Activated T-helper 17 cell treated with anti-CD3 and anti-CD28 coated beads, Interleukin-2, amount 50 U/mL, for 72 hours (primary cell): ENCODE measurements at regions not wholly inside any gene's neighbourhood (a gene's known extent, or its start where the extent isn't known, plus 50 kb on each side); places are given as distances from the start of the nearest gene placed in this dataset.
"Not testable (repeated sequence)": the region's sequence is repeated elsewhere in the genome, so short reads cannot be mapped to it uniquely, and the experiment has no call there.

ENCODE experiments used
- ATAC-seq: fragments of 150-1000 bp; cut with Tn5 transposase; replicated peaks from 2 replicates; pipeline ENCODE4 v1.10.0; 2021; ENCODE audit warnings: mild to moderate bottlenecking, moderate library complexity
- H3K27ac Mint-ChIP-seq: one replicate; pipeline ENCODE4 v1.8.0; 2022; ENCODE audit warnings: mixed read lengths
- H3K27me3 Mint-ChIP-seq: one replicate; pipeline ENCODE4 v1.8.0; 2022; ENCODE audit warnings: mixed read lengths
- H3K36me3 Mint-ChIP-seq: one replicate; pipeline ENCODE4 v1.8.0; 2022; ENCODE audit warnings: low read depth, mild to moderate bottlenecking, mixed read lengths
- H3K4me1 Mint-ChIP-seq: one replicate; pipeline ENCODE4 v1.8.0; 2022; ENCODE audit warnings: mixed read lengths
- H3K4me3 Mint-ChIP-seq: one replicate; pipeline ENCODE4 v1.8.0; 2022; ENCODE audit warnings: mild to moderate bottlenecking, mixed read lengths
- H3K9me3 Mint-ChIP-seq: one replicate; pipeline ENCODE4 v1.8.0; 2022; ENCODE audit warnings: mixed read lengths

DNA sequence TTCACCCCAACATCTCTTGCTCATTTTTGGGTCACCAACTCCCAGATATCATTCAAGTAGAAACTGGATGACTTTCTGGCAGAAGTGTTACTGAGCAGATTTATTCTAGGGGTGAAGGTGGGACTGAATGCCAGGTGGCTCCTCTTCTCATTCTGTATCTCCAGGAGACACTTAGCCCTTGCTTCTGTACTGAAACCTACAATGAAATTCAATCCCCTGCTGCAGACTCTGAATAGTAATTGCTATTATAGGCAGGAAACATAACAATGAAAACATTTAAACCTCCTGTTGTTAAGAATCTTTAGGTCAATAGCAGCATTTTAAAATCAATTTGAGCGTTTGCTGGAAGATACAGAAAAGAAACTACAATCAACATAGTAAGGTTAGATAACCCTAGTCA lies 879.4 kb upstream of the TENM4 start:
- H3K9me3 Mint-ChIP-seq: peaks cover 28% of the 10 kb centered on the region
- H3K4me3 Mint-ChIP-seq: no peak overlapping the region
- no peaks in the 10 kb centered on the region for H3K27me3 Mint-ChIP-seq
- H3K27ac Mint-ChIP-seq: no peak overlapping the region
- H3K36me3 Mint-ChIP-seq: no peaks in the 10 kb centered on the region
- ATAC-seq: no peak
- no peaks in the 10 kb centered on the region for H3K4me1 Mint-ChIP-seq

GRCh38 chr11:80317612-80318011 lies 876.8 kb upstream of the TENM4 start:
- no peaks in the 10 kb centered on the region for H3K4me1 Mint-ChIP-seq
- H3K27ac Mint-ChIP-seq: no peak overlapping the region
- no peak overlapping the region for H3K4me3 Mint-ChIP-seq
- H3K9me3 Mint-ChIP-seq: peaks cover 30% of the 10 kb centered on the region
- ATAC-seq: no peak
- no peaks in the 10 kb centered on the region for H3K36me3 Mint-ChIP-seq
- no peaks in the 10 kb centered on the region for H3K27me3 Mint-ChIP-seq

DNA sequence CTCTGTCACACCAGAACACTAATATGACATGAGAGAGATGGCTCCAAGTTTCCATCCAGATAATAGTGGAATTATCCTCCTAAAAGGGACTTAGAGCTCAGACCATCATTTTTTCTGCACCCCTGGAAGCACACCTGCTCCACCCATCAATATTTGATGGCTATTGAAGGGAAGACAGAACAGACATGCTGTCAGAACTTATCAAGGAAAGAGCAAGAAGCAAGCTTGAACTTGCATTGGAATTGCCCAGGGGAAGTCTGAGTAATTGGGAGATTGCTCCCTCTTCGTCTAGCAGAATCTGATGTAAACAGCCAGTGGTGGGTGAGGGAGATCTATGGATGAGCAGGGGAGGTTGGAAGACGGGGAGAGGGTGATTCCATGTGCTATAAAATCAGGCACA lies 874.4 kb upstream of the TENM4 start:
- peaks cover 26% of the 10 kb centered on the region for H3K9me3 Mint-ChIP-seq
- no peak overlapping the region for H3K27ac Mint-ChIP-seq
- ATAC-seq: no peak
- no peaks in the 10 kb centered on the region for H3K4me1 Mint-ChIP-seq
- H3K36me3 Mint-ChIP-seq: no peaks in the 10 kb centered on the region
- no peak overlapping the region for H3K4me3 Mint-ChIP-seq
- no peaks in the 10 kb centered on the region for H3K27me3 Mint-ChIP-seq

GRCh38 chr11:80309301-80309700 lies 868.5 kb upstream of the TENM4 start:
- H3K4me3 Mint-ChIP-seq: no peak overlapping the region
- ATAC-seq: no peak
- no peak overlapping the region for H3K27ac Mint-ChIP-seq
- H3K4me1 Mint-ChIP-seq: no peaks in the 10 kb centered on the region
- no peaks in the 10 kb centered on the region for H3K36me3 Mint-ChIP-seq
- peaks cover 11% of the 10 kb centered on the region for H3K9me3 Mint-ChIP-seq
- no peaks in the 10 kb centered on the region for H3K27me3 Mint-ChIP-seq

- Mint-ChIP-seq H3K27me3 (no peaks in the 10 kb centered on the region), H3K27ac (no peak overlapping the region), H3K36me3 (no peaks in the 10 kb centered on the region), H3K4me1 (no peaks in the 10 kb centered on the region), H3K9me3 (peaks cover 17% of the 10 kb centered on the region), H3K4me3 (no peak overlapping the region)
- ATAC-seq: no peak
Measured at GRCh38 chr11:80307676-80308075, 866.8 kb upstream of the TENM4 start.

DNA sequence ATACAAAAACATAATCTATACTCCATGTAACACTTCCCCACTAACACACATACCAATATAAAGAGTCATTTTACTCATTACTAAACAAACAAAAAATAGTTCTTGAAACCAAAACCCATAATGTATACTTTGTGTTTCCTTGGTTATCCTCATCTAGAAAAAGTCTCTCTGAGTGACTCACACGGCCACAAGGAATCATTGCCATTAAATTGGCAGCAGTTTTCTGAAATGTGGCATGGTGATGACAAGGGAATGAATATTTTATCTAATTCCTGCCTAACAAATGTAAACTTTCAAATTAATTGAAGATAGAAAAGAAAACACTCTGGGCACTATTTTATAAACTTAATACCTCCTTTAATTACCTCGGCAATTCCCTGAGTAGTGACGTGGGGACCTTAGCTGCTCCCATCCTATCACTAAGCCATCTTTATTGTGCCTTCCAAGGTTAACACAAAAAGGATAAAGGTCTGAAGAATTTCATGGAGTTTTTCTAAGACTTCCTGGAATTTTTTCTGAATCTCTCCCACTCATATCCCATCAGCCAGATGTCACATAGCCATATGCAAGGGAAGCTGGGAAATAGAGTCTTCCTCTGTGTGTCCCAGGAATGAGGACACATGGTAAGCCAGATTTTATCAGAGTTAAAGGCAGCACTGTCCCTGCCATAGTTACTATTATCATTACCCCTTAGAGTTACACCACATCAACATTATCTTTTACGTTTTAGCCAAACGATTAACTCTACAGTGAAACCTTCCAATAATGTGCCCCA lies 857.2 kb upstream of the TENM4 start:
- H3K27ac Mint-ChIP-seq: no peak overlapping the region
- no peaks in the 10 kb centered on the region for H3K27me3 Mint-ChIP-seq
- peaks cover 15% of the 10 kb centered on the region for H3K9me3 Mint-ChIP-seq
- H3K4me1 Mint-ChIP-seq: no peaks in the 10 kb centered on the region
- ATAC-seq: no peak
- H3K4me3 Mint-ChIP-seq: no peak overlapping the region
- no peaks in the 10 kb centered on the region for H3K36me3 Mint-ChIP-seq

DNA sequence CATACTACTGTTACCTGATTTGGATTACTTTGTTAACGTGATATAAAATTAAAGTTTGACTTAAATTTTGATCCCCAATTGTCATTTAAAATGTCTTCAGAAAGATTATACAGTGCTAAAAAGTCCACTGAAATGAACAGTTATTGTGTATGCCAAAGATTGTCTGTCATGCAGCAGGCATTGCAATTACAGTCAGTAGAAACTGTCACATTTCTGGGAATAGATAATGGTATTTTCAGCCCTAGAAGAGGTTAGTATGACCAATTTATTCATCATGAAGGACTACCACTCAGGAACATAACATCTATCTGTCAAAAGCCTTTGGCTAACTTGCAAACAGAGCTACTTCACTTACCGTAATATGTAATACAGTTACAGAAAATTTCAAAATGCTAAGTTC lies 852.5 kb upstream of the TENM4 start:
- ATAC-seq: no peak
- Mint-ChIP-seq H3K27me3 (no peaks in the 10 kb centered on the region), H3K4me1 (no peaks in the 10 kb centered on the region), H3K9me3 (peaks cover 18% of the 10 kb centered on the region), H3K36me3 (no peaks in the 10 kb centered on the region), H3K27ac (no peak overlapping the region), H3K4me3 (no peak overlapping the region)

- Mint-ChIP-seq H3K27me3 (no peaks in the 10 kb centered on the region), H3K4me1 (no peaks in the 10 kb centered on the region), H3K27ac (no peak overlapping the region), H3K9me3 (peaks cover 30% of the 10 kb centered on the region), H3K36me3 (no peaks in the 10 kb centered on the region), H3K4me3 (no peak overlapping the region)
- no peak for ATAC-seq
Measured at GRCh38 chr11:80284946-80285785, 844.3 kb upstream of the TENM4 start.

- Mint-ChIP-seq H3K4me1 (no peaks in the 10 kb centered on the region), H3K36me3 (no peaks in the 10 kb centered on the region), H3K27me3 (no peaks in the 10 kb centered on the region), H3K4me3 (no peak overlapping the region), H3K27ac (no peak overlapping the region), H3K9me3 (peaks cover 31% of the 10 kb centered on the region)
- no peak for ATAC-seq
Measured at GRCh38 chr11:80282643-80283042, 841.8 kb upstream of the TENM4 start.

DNA sequence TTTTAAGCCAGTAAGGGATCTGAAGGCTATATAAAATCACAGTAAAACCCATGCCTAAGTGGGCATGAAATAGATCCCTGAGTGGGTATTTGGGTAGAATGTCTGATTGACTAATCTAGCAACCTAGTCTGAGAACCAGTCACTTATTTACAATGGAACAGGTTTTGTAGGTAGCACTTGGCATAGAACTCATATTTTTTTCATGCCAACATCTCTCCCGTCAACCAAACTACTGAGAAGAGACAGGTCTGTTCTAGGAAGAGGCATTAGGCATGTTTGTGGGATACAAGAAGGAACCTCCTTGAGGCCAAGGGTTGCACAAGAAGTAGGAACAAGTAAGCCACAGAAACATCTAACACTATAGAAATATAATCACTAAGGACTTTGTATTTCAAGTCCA lies 840.4 kb upstream of the TENM4 start:
- Mint-ChIP-seq H3K27me3 (no peaks in the 10 kb centered on the region), H3K4me1 (no peaks in the 10 kb centered on the region), H3K9me3 (peaks cover 31% of the 10 kb centered on the region), H3K27ac (no peak overlapping the region), H3K36me3 (no peaks in the 10 kb centered on the region), H3K4me3 (no peak overlapping the region)
- no peak for ATAC-seq

DNA sequence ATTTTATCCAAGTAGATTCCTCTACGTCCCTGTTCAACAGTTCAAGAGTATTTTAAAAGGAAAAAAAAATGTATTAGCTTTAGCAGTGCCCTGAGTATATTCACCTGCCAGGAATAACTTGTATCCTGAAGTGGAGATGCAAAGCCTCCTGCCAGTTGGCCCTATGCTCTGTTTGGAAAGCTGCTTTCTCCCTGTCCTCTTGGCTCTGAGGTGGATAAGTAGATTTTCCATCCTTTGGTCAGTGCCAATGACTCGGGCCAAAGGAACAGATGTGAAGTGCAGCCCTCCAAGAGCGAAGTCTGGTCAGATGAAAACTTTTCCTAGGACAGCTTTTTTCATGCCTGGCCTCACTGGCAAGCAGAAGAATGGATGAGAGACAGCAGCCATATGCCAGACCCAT lies 839.9 kb upstream of the TENM4 start:
- no peak overlapping the region for H3K27ac Mint-ChIP-seq
- no peaks in the 10 kb centered on the region for H3K4me1 Mint-ChIP-seq
- H3K36me3 Mint-ChIP-seq: no peaks in the 10 kb centered on the region
- H3K4me3 Mint-ChIP-seq: no peak overlapping the region
- H3K27me3 Mint-ChIP-seq: no peaks in the 10 kb centered on the region
- no peak for ATAC-seq
- peaks cover 31% of the 10 kb centered on the region for H3K9me3 Mint-ChIP-seq

- Mint-ChIP-seq H3K9me3 (peaks cover 17% of the 10 kb centered on the region), H3K27ac (no peak overlapping the region), H3K4me3 (no peak overlapping the region), H3K4me1 (no peaks in the 10 kb centered on the region), H3K27me3 (no peaks in the 10 kb centered on the region), H3K36me3 (no peaks in the 10 kb centered on the region)
- ATAC-seq: no peak
Measured at GRCh38 chr11:80261776-80262175, 820.9 kb upstream of the TENM4 start.

DNA sequence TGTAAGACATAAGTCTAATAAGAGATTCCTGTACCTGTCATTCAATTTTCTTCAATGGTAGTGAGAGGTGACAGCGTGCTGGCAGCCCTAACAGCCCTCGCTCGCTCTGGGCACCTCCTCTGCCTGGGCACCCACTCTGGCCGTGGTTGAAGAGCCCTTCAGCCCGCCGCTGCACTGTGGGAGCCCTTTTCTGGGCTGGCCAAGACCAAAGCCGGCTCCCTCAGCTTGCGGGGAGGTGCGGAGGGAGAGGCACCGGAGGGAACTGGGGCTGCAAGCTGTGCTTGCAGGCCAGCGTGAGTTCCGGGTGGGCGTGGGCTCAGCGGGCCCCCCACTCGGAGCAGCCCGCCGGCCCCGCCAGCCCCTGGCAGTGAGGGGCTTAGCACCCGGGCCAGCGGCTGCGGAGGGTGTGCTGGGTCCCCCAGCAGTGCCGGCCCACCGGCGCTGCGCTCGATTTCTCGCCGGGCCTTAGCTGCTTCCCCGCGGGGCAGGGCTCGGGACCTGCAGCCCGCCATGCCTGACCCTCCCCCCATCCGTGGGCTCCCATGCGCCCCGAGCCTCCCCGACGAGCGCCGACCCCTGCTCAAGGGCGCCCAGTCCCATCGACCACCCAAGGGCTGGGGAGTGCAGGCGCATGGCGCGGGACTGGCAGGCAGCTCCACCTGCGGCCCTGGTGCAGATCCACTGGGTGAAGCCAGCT lies 816.6 kb upstream of the TENM4 start:
- not testable (repeated sequence) for ATAC-seq, H3K4me1 Mint-ChIP-seq, H3K36me3 Mint-ChIP-seq, H3K27ac Mint-ChIP-seq, H3K4me3 Mint-ChIP-seq, H3K27me3 Mint-ChIP-seq
- H3K9me3 Mint-ChIP-seq: peaks cover 21% of the 10 kb centered on the region

DNA sequence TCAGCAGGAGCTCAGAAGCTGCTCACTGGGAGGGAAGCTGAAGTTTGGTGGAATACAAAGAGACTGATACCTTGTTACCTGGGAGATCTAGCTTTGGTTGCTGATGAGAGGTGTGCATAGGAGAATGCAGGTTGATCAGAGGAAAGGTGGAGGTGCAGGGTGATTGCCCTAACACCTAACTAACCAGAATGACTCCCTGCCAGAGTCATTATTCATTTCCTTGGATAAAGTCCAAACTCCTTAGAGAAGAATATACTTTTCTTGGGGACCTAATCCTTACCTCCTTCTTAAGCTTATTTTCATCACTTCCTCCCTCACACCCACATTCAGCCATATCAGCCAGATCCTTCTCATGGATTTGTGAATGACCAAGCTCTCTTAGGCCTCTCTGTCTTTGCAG lies 814.2 kb upstream of the TENM4 start:
- no peak for ATAC-seq

GRCh38 chr11:80241766-80242165 lies 800.9 kb upstream of the TENM4 start:
- no peak overlapping the region for H3K27ac Mint-ChIP-seq
- no peaks in the 10 kb centered on the region for H3K36me3 Mint-ChIP-seq
- no peak for ATAC-seq
- no peak overlapping the region for H3K4me3 Mint-ChIP-seq
- peaks cover 39% of the 10 kb centered on the region for H3K9me3 Mint-ChIP-seq
- H3K27me3 Mint-ChIP-seq: no peaks in the 10 kb centered on the region
- no peaks in the 10 kb centered on the region for H3K4me1 Mint-ChIP-seq

More for the DNA sequence above, 814.2 kb upstream of the TENM4 start:
- Mint-ChIP-seq H3K36me3 (no peaks in the 10 kb centered on the region), H3K4me1 (no peaks in the 10 kb centered on the region), H3K9me3 (peaks cover 21% of the 10 kb centered on the region), H3K27me3 (no peaks in the 10 kb centered on the region), H3K4me3 (no peak overlapping the region), H3K27ac (no peak overlapping the region)
